ENCODE measurements at regions not wholly inside any gene's neighbourhood (a gene's known extent, or its start where the extent isn't known, plus 50 kb on each side); places are given as distances from the start of the nearest gene placed in this dataset.

GRCh38 chr3:73186741-73187140 lies 125.3 kb downstream of the EBLN2 start:
- TF ChIP-seq CTCF (IDR thresholded peaks at IDR 0.05; ENCODE audit: control extremely low read depth in 1 of 3, insufficient read depth in 1 of 3, low read depth in 1 of 3, low read length in 3 of 3) (no peak), EZH2 (IDR thresholded peaks at IDR 0.05; ENCODE audit: low read depth, low read length, severe bottlenecking) (no peak), EP300 (IDR thresholded peaks at IDR 0.05; ENCODE audit: borderline replicate concordance in 1 of 2, low read depth in 2 of 2, low read length in 2 of 2) (no peak), YY1 (IDR thresholded peaks at IDR 0.05; ENCODE audit: low read depth, low read length) (no peak), MAX (IDR thresholded peaks at IDR 0.05) (no peak), POLR2A (IDR thresholded peaks at IDR 0.05; ENCODE audit: control extremely low read depth in 1 of 2, low read depth in 2 of 2, low read length in 2 of 2) (no peak), CREB1 (IDR thresholded peaks at IDR 0.05) (no peak), SAP30 (IDR thresholded peaks at IDR 0.05; ENCODE audit: insufficient read depth, insufficient replicate concordance, low read length) (no peak)
